GM12878 (cell line): ENCODE measurements at regions not wholly inside any gene's neighbourhood (a gene's known extent, or its start where the extent isn't known, plus 50 kb on each side); places are given as distances from the start of the nearest gene placed in this dataset.
A peak's percentile ranks its signal among the peaks of the same experiment; 100 is the strongest.
"Not testable (repeated sequence)": the region's sequence is repeated elsewhere in the genome, so short reads cannot be mapped to it uniquely, and the experiment has no call there.

Experiments used
- ATAC-seq: fragments of 200-7000 bp; cut with Tn5 transposase; 3 replicates; pipeline ENCODE4 v1.9.1; 2020; ENCODE audit warnings: mild to moderate bottlenecking, moderate library complexity
- BruUV-seq: library from RNA; stranded (reverse); fragments of 400-500 nt; replicated peaks from 2 replicates; lab custom pipeline; 2021; lab: Mats Ljungman, UMichigan
- CTCF ChIA-PET: fragments of 300-600 bp; sonication (Branson Sonifier 250); formaldehyde crosslinking; extraction: SDS; loops from one replicate; lab custom pipeline; 2021; ENCODE audit warnings: inconsistent platforms; lab: Yijun Ruan, JAX
- POLR2A ChIA-PET: fragments of 350-600 bp; formaldehyde crosslinking; extraction: SDS; loops from one replicate; lab custom pipeline; 2021; ENCODE audit warnings: inconsistent platforms; lab: Charles Lee
- RAD21 ChIA-PET: fragments of 300-600 bp; sonication (Branson Sonifier 250); formaldehyde crosslinking; loops from one replicate; lab custom pipeline; 2023; ENCODE audit warnings: antibody characterized with exemption; ENCODE audit not compliant: unreplicated experiment; lab: Charles Lee
- SMC1A ChIA-PET: fragments of 300-600 bp; sonication (Branson Sonifier 250); formaldehyde crosslinking; loops from one replicate; lab custom pipeline; 2023; ENCODE audit not compliant: unreplicated experiment, uncharacterized antibody; lab: Charles Lee
- DNase-seq: peaks from one replicate; pipeline ENCODE4 v3.0.0-alpha.2; 2011; ENCODE audit warnings: low read depth, low spot score
- FAIRE-seq: peaks from 3 replicates; lab custom pipeline; 2011; peaks lifted over from hg19 to GRCh38; lab: Jason Lieb, UNC
- H2AFZ ChIP-seq: 2 replicates; pipeline ENCODE4 v1.6.0; 2011; ENCODE audit warnings: low read depth, low read length, control low read depth; ENCODE audit not compliant: control insufficient read depth
- H3K27ac ChIP-seq: 2 replicates; pipeline ENCODE4 v1.5.1; 2011; ENCODE audit warnings: control low read depth; ENCODE audit not compliant: control insufficient read depth, insufficient read depth
- H3K27me3 ChIP-seq, 2 experiments: replicated peaks in 1 of 2; 2 replicates each; pipeline versions ENCODE4 v1.6.0 to v1.6.1; 2011; ENCODE audit warnings: low read length in 1 of 2; ENCODE audit not compliant: control insufficient read depth in 2 of 2, insufficient read depth in 2 of 2
- H3K36me3 ChIP-seq, 2 experiments: 2 replicates each; pipeline ENCODE4 v1.5.1; 2011; ENCODE audit warnings: low read length in 1 of 2; ENCODE audit not compliant: control insufficient read depth in 2 of 2, insufficient read depth in 2 of 2
- H3K4me1 ChIP-seq: 2 replicates; pipeline ENCODE4 v1.6.1; 2011; ENCODE audit warnings: mild to moderate bottlenecking, low read length, moderate library complexity, mixed read lengths; ENCODE audit not compliant: control insufficient read depth, insufficient read depth
- H3K4me2 ChIP-seq: 2 replicates; pipeline ENCODE4 v1.6.0; 2011; ENCODE audit warnings: control low read depth; ENCODE audit not compliant: control insufficient read depth, insufficient read depth
- H3K4me3 ChIP-seq: fragments of 200-600 bp; sonication (generic); 2 replicates; pipeline ENCODE4 v1.5.1; 2016
- H3K79me2 ChIP-seq: 2 replicates; pipeline ENCODE4 v1.6.0; 2011; ENCODE audit warnings: low read length; ENCODE audit not compliant: control insufficient read depth, insufficient read depth
- H3K9ac ChIP-seq: 2 replicates; pipeline ENCODE4 v1.8.0; 2011; ENCODE audit warnings: low read length, control low read depth, mixed read lengths; ENCODE audit not compliant: control insufficient read depth, insufficient read depth
- H3K9me3 ChIP-seq: replicated peaks from 3 replicates; pipeline ENCODE4 v1.5.1; 2011; ENCODE audit warnings: mild to moderate bottlenecking, low read length; ENCODE audit not compliant: control insufficient read depth, insufficient read depth
- H4K20me1 ChIP-seq: 2 replicates; pipeline ENCODE4 v1.6.0; 2011; ENCODE audit not compliant: control insufficient read depth, insufficient read depth
- ATF7 ChIP-seq: fragments of 450-650 bp; IDR thresholded peaks from 2 replicates; pipeline ENCODE4 v1.6.1; 2016; ENCODE audit warnings: low read depth, mild to moderate bottlenecking
- BCL11A ChIP-seq: IDR thresholded peaks from 2 replicates; pipeline ENCODE4 v1.6.1; 2011; ENCODE audit warnings: low read depth, low read length
- BHLHE40 ChIP-seq, 2 experiments: fragments of 450-650 bp in 1 of 2; IDR thresholded peaks; 2 replicates each; pipeline ENCODE4 v1.6.1; 2011 to 2017; ENCODE audit warnings: low read depth in 2 of 2, borderline replicate concordance in 1 of 2, improper control_type of control experiment in 1 of 2, low read length in 1 of 2, mild to moderate bottlenecking in 1 of 2
- EP300 ChIP-seq, 2 experiments: fragments of 150-350 bp in 1 of 2; IDR thresholded peaks; 2 replicates each; pipeline ENCODE4 v1.6.1; 2011 to 2012; ENCODE audit warnings: low read depth in 2 of 2, low read length in 2 of 2, borderline replicate concordance in 1 of 2, improper control_type of control experiment in 1 of 2, inconsistent platforms in 1 of 2; ENCODE audit not compliant: control insufficient read depth in 1 of 2
- MEF2B ChIP-seq: fragments of 450-650 bp; IDR thresholded peaks from 2 replicates; pipeline ENCODE4 v1.6.1; 2018; ENCODE audit warnings: mild to moderate bottlenecking, moderate library complexity; ENCODE audit not compliant: partially characterized antibody, poor library complexity, severe bottlenecking
- MTA2 ChIP-seq: fragments of 450-650 bp; IDR thresholded peaks from 2 replicates; pipeline ENCODE4 v1.6.1; 2016; ENCODE audit warnings: low read depth, mild to moderate bottlenecking, moderate library complexity
- NR2F1 ChIP-seq: fragments of 450-650 bp; conservative IDR thresholded peaks from 2 replicates; pipeline ENCODE4 v1.6.1; 2017; ENCODE audit warnings: mild to moderate bottlenecking
- PKNOX1 ChIP-seq: fragments of 450-650 bp; IDR thresholded peaks from 2 replicates; pipeline ENCODE4 v1.6.1; 2016; ENCODE audit warnings: mild to moderate bottlenecking
- RUNX3 ChIP-seq: IDR thresholded peaks from 2 replicates; pipeline ENCODE4 v1.6.1; 2012; ENCODE audit warnings: low read length, inconsistent platforms
- SKIL ChIP-seq: fragments of 450-650 bp; IDR thresholded peaks from 2 replicates; pipeline ENCODE4 v1.6.1; 2017; ENCODE audit warnings: mild to moderate bottlenecking, low read depth, inconsistent platforms; ENCODE audit not compliant: poor library complexity, severe bottlenecking
- TCF12 ChIP-seq: IDR thresholded peaks from 2 replicates; pipeline ENCODE4 v1.6.1; 2011; ENCODE audit warnings: low read depth, mild to moderate bottlenecking, low read length
- WGBS: methylation state at CpG from one replicate; pipeline ENCODE4 v1.1.6; 2016; ENCODE audit warnings: low lambda C conversion rate; ENCODE audit not compliant: insufficient replicate concordance, insufficient coverage; ENCODE audit errors: missing lambda C conversion rate; 5-methylcytosine and 5-hydroxymethylcytosine counted together
- in situ Hi-C: fragments of 300-500 bp; cut with MboI; formaldehyde crosslinking; loops from 9 replicates; pipeline ENCODE4 v1.14.3; 2018; ENCODE audit warnings: mixed read lengths
- intact Hi-C: fragments of 100-400 bp; cut with micrococcal nuclease; formaldehyde crosslinking; loops from one replicate; pipeline ENCODE4 v1.14.2; 2022; ENCODE audit not compliant: unreplicated experiment

GRCh38 chr11:71088314-71089215 lies 163.8 kb downstream of the SHANK2 start:
- intact Hi-C loops, H3K9me3 ChIP-seq, H4K20me1 ChIP-seq, in situ Hi-C loops, H2AFZ ChIP-seq, H3K36me3 ChIP-seq, H3K4me3 ChIP-seq, BruUV-seq, H3K4me1 ChIP-seq, H3K79me2 ChIP-seq, POLR2A ChIA-PET, CTCF ChIA-PET, H3K27me3 ChIP-seq, H3K27ac ChIP-seq, H3K4me2 ChIP-seq, RAD21 ChIA-PET, FAIRE-seq, H3K9ac ChIP-seq: not testable (repeated sequence)
- TF ChIP-seq BCL11A (peak; percentile 73), EP300 (IDR thresholded peaks at IDR 0.05; ENCODE audit: borderline replicate concordance in 1 of 2, control insufficient read depth in 1 of 2, low read depth in 2 of 2, low read length in 2 of 2) (peak; percentile 36 to 63; a peak in 1 of 4 replicates), NR2F1 (peak; percentile 49; the same call in 1 of the 2 replicates), TCF12 (peak; percentile 63; the same call in 1 of the 2 replicates), MEF2B (peak; percentile 88), RUNX3 (0 out of 2 replicates have a peak, but pooled peaks have one; percentile 10), BHLHE40 (IDR thresholded peaks at IDR 0.05; ENCODE audit: borderline replicate concordance in 1 of 2, low read depth in 2 of 2, low read length in 1 of 2) (peak; percentile 78 to 91), PKNOX1 (peak; percentile 74), ATF7 (peak; percentile 67), MTA2 (peak; percentile 73; the same call in 1 of the 2 replicates), SKIL (peak; percentile 83)
- SMC1A ChIA-PET: interaction anchor here (0.5 kb wide), 1 partner anchor 45 kb away, joined by 3 read pairs; no protein-coding TSS in a partner anchor
- peak; percentile 89 for ATAC-seq
- peak; percentile 13 for DNase-seq
- 9% methylated on average over 15 of the region's 20 CpGs for WGBS
